ENCODE measurements at regions not wholly inside any gene's neighbourhood (a gene's known extent, or its start where the extent isn't known, plus 50 kb on each side); places are given as distances from the start of the nearest gene placed in this dataset.

DNA sequence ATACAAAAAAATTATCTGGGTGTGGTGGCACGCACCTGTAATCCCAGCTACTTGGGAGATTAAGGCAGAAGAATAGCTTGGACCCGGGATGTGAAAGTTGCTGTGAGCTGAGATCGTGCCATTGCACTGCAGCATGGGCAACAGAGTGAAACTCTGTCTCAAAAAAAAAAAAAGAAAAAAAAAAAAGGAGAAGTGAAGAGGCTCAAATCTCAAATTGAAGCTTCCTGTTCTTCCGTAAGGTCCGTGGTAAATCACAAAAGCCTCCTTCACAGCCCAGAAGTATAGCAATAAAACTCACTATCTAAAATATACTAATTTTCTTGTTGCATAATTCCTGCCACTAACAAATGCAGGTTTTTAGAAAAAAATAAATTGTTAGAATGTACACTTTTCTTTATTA is 498.2 kb upstream of the BRINP3 start:
- no peaks in the 10 kb centered on the region for H3K27me3 ChIP-seq (ENCODE audit: control insufficient read depth, insufficient read depth)
- no peak overlapping the region for H3K4me3 ChIP-seq (ENCODE audit: low read length)
- no peaks in the 10 kb centered on the region for H3K4me1 ChIP-seq (ENCODE audit: control insufficient read depth, insufficient read depth, low read length)
- intact Hi-C loops (cut with DNase I) = no loop called here
- WGBS = 74% methylated on average over 5 of the region's 5 CpGs
- ATAC-seq (no peak), DNase-seq (no peak)
- H3K27ac ChIP-seq (ENCODE audit: low read length) = no peak overlapping the region
- H3K9me3 ChIP-seq (ENCODE audit: control insufficient read depth, low read length) = no peaks in the 10 kb centered on the region

DNA sequence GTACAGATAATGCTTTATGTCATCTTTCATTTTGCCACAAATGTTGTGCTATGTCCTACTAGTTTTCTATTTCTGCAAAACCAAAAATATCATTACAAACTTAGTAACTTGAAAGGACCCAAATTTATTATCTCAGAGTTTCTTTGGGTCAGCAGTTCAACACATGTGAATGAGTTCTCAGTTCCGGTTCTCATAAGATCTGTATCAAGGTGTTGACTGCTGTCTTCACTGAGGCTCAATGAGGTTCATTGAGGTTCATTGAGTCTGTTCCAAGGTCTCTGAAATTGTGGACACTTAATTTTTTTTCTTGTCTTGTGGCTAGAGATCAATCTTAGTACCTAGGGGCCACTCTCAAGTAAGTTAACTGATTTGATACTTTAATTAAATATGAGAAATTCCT is 525.1 kb upstream of the BRINP3 start:
- ATAC-seq (no peak), DNase-seq (no peak)
- Histone ChIP-seq H3K9me3 (ENCODE audit: control insufficient read depth, low read length) (no peaks in the 10 kb centered on the region), H3K4me3 (ENCODE audit: low read length) (no peak overlapping the region), H3K4me1 (ENCODE audit: control insufficient read depth, insufficient read depth, low read length) (no peaks in the 10 kb centered on the region), H3K27ac (ENCODE audit: low read length) (no peak overlapping the region), H3K27me3 (ENCODE audit: control insufficient read depth, insufficient read depth) (no peaks in the 10 kb centered on the region)
- intact Hi-C loops (cut with DNase I) = no loop called here
- 74% methylated on average over 1 of the region's 1 CpG for WGBS

DNA sequence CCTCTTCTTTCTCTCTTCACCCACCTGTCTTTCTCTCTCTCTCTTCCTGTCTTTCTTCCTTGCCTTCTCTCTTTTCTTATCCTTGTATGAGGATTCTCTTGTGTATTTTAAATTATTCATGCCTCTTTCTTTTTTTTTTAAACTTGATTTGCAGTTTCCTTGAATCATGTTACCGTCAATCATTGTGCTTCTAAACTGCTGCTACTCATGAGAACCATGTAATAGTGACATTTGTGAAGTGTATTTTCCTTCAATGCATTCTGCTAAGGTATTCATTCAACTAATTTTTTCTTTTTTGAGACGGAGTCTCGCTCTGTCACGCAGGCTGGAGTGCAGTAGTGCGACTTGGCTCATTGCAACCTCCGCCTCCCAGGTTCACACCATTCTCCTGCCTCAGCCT is 539.1 kb upstream of the BRINP3 start:
- Histone ChIP-seq H3K9me3 (ENCODE audit: control insufficient read depth, low read length) (no peaks in the 10 kb centered on the region), H3K27me3 (ENCODE audit: control insufficient read depth, insufficient read depth) (no peaks in the 10 kb centered on the region), H3K4me3 (ENCODE audit: low read length) (no peak overlapping the region), H3K4me1 (ENCODE audit: control insufficient read depth, insufficient read depth, low read length) (no peaks in the 10 kb centered on the region), H3K27ac (ENCODE audit: low read length) (no peak overlapping the region)
- DNase-seq (no peak), ATAC-seq (no peak)
- intact Hi-C loops (cut with DNase I) = no loop called here
- 81% methylated on average over 6 of the region's 6 CpGs for WGBS

GRCh38 chr1:191022856-191023255 is 545.2 kb upstream of the BRINP3 start:
- intact Hi-C loops (cut with DNase I) = no loop called here
- H3K4me1 ChIP-seq (ENCODE audit: control insufficient read depth, insufficient read depth, low read length) = no peaks in the 10 kb centered on the region
- WGBS = 32% methylated on average over 1 of the region's 1 CpG
- ATAC-seq (no peak), DNase-seq (no peak)
- no peak overlapping the region for H3K4me3 ChIP-seq (ENCODE audit: low read length)
- H3K9me3 ChIP-seq (ENCODE audit: control insufficient read depth, low read length) = no peaks in the 10 kb centered on the region
- no peaks in the 10 kb centered on the region for H3K27me3 ChIP-seq (ENCODE audit: control insufficient read depth, insufficient read depth)
- no peak overlapping the region for H3K27ac ChIP-seq (ENCODE audit: low read length)

DNA sequence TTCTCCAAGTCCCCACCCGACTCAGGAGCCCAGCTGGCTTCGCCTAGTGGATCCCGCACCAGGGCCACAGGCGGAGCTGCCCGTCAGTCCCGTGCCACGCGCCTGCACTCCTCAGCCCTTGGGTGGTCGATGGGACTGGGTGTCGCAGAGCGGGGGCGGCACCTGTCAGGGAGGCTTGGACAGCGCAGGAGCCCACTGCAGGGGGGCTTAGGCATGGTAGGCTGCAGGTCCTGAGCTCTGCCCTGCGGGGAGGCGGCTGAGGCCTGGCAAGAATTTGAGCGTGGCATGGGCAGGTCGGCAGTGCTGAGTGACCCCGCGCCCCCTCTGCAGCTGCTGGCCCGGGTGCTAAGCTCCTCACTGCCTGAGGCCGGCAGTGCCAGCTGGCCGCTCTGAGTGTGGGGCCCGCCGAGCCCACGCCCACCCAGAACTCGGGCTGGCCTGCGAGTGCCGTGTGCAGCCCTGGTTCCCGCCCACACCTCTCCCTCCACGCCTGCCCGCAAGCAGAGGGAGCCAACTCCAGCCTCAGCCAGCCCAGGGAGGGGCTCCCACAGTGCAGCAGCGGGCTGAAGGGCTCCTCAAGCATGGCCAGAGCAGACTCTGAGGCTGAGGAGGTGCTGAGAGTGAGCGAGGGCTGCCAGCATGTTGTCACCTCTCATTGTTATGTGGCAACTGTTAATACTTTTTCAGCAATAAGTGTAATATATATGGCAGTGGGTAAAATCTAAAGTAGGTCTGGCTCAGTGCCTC is 548.4 kb upstream of the BRINP3 start:
- peak in 2 of 3 donors; percentile 33 to 41 for DNase-seq
- H3K4me3 ChIP-seq (ENCODE audit: low read length) = no peak overlapping the region
- no peaks in the 10 kb centered on the region for H3K27me3 ChIP-seq (ENCODE audit: control insufficient read depth, insufficient read depth)
- intact Hi-C loops (cut with DNase I) = no loop called here
- no peaks in the 10 kb centered on the region for H3K4me1 ChIP-seq (ENCODE audit: control insufficient read depth, insufficient read depth, low read length)
- no peak for ATAC-seq
- 96% methylated on average over 33 of the region's 33 CpGs for WGBS
- no peaks in the 10 kb centered on the region for H3K9me3 ChIP-seq (ENCODE audit: control insufficient read depth, low read length)
- no peak overlapping the region for H3K27ac ChIP-seq (ENCODE audit: low read length)

DNA sequence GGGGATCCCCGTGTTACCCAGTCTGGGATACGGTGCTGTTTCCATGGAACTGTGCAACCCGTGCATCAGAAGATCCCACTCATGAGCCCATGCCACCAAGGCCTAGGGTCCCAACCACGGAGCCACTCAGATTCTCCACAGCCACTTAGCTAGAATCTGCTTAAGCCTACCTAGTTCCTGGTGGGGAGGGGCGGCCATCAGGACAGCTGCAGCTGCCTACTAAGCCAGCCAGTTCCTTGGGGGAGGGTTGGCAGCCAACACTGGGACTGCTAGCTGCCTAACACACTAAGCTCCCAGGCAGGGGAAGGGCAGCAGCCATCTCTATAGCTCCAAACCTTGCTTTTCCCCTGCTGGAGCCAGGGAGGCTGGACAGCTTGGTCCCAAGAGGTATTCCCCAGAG is 549.2 kb upstream of the BRINP3 start:
- DNase-seq = no peak

GRCh38 chr1:191034132-191034531 is 556.5 kb upstream of the BRINP3 start:
- H3K4me1 ChIP-seq (ENCODE audit: control insufficient read depth, insufficient read depth, low read length) = no peaks in the 10 kb centered on the region
- WGBS = 82% methylated on average over 2 of the region's 2 CpGs
- H3K4me3 ChIP-seq (ENCODE audit: low read length) = no peak overlapping the region
- no peaks in the 10 kb centered on the region for H3K27me3 ChIP-seq (ENCODE audit: control insufficient read depth, insufficient read depth)
- DNase-seq (no peak), ATAC-seq (no peak)
- H3K27ac ChIP-seq (ENCODE audit: low read length) = no peak overlapping the region
- intact Hi-C loops (cut with DNase I) = no loop called here
- no peaks in the 10 kb centered on the region for H3K9me3 ChIP-seq (ENCODE audit: control insufficient read depth, low read length)

More for the DNA sequence above, 549.2 kb upstream of the BRINP3 start:
- WGBS = 89% methylated on average over 5 of the region's 5 CpGs
- no peak for ATAC-seq
- Histone ChIP-seq H3K9me3 (ENCODE audit: control insufficient read depth, low read length) (no peaks in the 10 kb centered on the region), H3K27me3 (ENCODE audit: control insufficient read depth, insufficient read depth) (no peaks in the 10 kb centered on the region), H3K4me1 (ENCODE audit: control insufficient read depth, insufficient read depth, low read length) (no peaks in the 10 kb centered on the region), H3K27ac (ENCODE audit: low read length) (no peak overlapping the region), H3K4me3 (ENCODE audit: low read length) (no peak overlapping the region)
- intact Hi-C loops (cut with DNase I) = no loop called here

- Histone ChIP-seq H3K9me3 (ENCODE audit: control insufficient read depth, low read length) (no peaks in the 10 kb centered on the region), H3K27me3 (ENCODE audit: control insufficient read depth, insufficient read depth) (no peaks in the 10 kb centered on the region), H3K4me3 (ENCODE audit: low read length) (no peak overlapping the region), H3K27ac (ENCODE audit: low read length) (no peak overlapping the region), H3K4me1 (ENCODE audit: control insufficient read depth, insufficient read depth, low read length) (no peaks in the 10 kb centered on the region)
- DNase-seq = no peak
- ATAC-seq = no peak
- intact Hi-C loops (cut with DNase I) = no loop called here
- 67% methylated on average over 2 of the region's 2 CpGs for WGBS
Measured at GRCh38 chr1:191043066-191043465, 565.4 kb upstream of the BRINP3 start.

DNA sequence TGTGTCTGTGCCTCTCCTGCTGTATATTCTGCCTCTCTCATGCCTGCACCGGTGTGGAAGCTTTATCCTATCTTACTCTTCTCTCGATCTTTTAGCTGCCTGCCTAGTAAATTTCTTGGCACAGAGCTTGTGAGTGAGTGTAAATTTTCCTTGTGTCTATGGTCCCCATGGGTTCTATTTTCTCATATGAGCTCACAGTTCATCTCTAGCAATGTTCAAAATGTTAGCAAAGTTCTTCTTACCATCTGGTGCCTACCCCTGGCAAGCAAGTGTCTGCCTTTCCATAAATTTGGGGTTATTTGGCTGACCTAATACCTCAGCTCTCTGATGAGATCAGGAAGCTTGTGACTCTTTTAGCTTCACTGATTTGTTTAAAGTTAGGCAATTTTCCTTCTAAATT is 572.1 kb upstream of the BRINP3 start:
- Histone ChIP-seq H3K9me3 (ENCODE audit: control insufficient read depth, low read length) (no peaks in the 10 kb centered on the region), H3K4me1 (ENCODE audit: control insufficient read depth, insufficient read depth, low read length) (no peaks in the 10 kb centered on the region), H3K27ac (ENCODE audit: low read length) (no peak overlapping the region), H3K4me3 (ENCODE audit: low read length) (no peak overlapping the region), H3K27me3 (ENCODE audit: control insufficient read depth, insufficient read depth) (no peaks in the 10 kb centered on the region)
- intact Hi-C loops (cut with DNase I) = no loop called here
- no peak for DNase-seq
- no peak for ATAC-seq
- whole genome bisulfite sequencing = 53% methylated on average over 2 of the region's 2 CpGs

- Histone ChIP-seq H3K9me3 (ENCODE audit: control insufficient read depth, low read length) (no peaks in the 10 kb centered on the region), H3K27me3 (ENCODE audit: control insufficient read depth, insufficient read depth) (no peaks in the 10 kb centered on the region), H3K4me3 (ENCODE audit: low read length) (no peak overlapping the region), H3K4me1 (ENCODE audit: control insufficient read depth, insufficient read depth, low read length) (no peaks in the 10 kb centered on the region), H3K27ac (ENCODE audit: low read length) (no peak overlapping the region)
- DNase-seq (no peak), ATAC-seq (no peak)
- intact Hi-C loops (cut with DNase I) = no loop called here
- WGBS = 66% methylated on average over 6 of the region's 6 CpGs
Measured at GRCh38 chr1:191052888-191053287, 575.2 kb upstream of the BRINP3 start.

DNA sequence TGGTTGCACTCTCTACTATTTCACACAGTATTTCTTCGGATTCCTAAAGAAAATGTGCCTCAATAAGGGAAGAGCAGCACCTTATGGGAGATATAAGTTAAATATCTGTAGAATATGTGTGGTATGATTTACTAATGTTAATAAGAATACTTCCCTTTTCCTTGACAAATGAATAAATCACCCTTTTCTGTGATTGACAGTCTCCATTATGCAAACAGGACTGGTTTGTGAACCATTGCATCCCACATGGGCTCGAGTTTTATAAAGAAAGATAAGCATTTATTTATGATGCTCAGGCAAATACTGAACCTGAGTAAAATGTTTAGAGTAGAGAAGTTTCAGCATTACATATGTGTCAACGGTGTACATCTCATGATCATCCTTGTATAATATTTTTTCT is 587.7 kb upstream of the BRINP3 start:
- 45% methylated on average over 3 of the region's 3 CpGs for WGBS
- ATAC-seq = no peak

GRCh38 chr1:191065771-191066170 is 588.1 kb upstream of the BRINP3 start:
- no peak for DNase-seq
- intact Hi-C loops (cut with DNase I) = no loop called here
- no peaks in the 10 kb centered on the region for H3K9me3 ChIP-seq (ENCODE audit: control insufficient read depth, low read length)
- ATAC-seq = no peak
- H3K27me3 ChIP-seq (ENCODE audit: control insufficient read depth, insufficient read depth) = no peaks in the 10 kb centered on the region
- H3K4me3 ChIP-seq (ENCODE audit: low read length) = no peak overlapping the region
- 40% methylated on average over 1 of the region's 1 CpG for WGBS
- H3K27ac ChIP-seq (ENCODE audit: low read length) = no peak overlapping the region
- no peaks in the 10 kb centered on the region for H3K4me1 ChIP-seq (ENCODE audit: control insufficient read depth, insufficient read depth, low read length)

More for the DNA sequence above, 587.7 kb upstream of the BRINP3 start:
- H3K27ac ChIP-seq (ENCODE audit: low read length) = no peak overlapping the region
- H3K9me3 ChIP-seq (ENCODE audit: control insufficient read depth, low read length) = no peaks in the 10 kb centered on the region
- DNase-seq = no peak
- intact Hi-C loops (cut with DNase I) = no loop called here
- no peaks in the 10 kb centered on the region for H3K27me3 ChIP-seq (ENCODE audit: control insufficient read depth, insufficient read depth)
- no peaks in the 10 kb centered on the region for H3K4me1 ChIP-seq (ENCODE audit: control insufficient read depth, insufficient read depth, low read length)
- H3K4me3 ChIP-seq (ENCODE audit: low read length) = no peak overlapping the region

All from right cardiac atrium (tissue), 5 donors.